HG03520 (cell line): ENCODE measurements at regions not wholly inside any gene's neighbourhood (a gene's known extent, or its start where the extent isn't known, plus 50 kb on each side); places are given as distances from the start of the nearest gene placed in this dataset.
"Not testable (repeated sequence)": the region's sequence is repeated elsewhere in the genome, so short reads cannot be mapped to it uniquely, and the experiment has no call there.

Source experiments
- ATAC-seq: cut with Tn5 transposase; IDR thresholded peaks from one replicate; pipeline ENCODE4 v1.9.1; 2021; ENCODE audit warnings: mild to moderate bottlenecking, moderate library complexity; ENCODE audit not compliant: unreplicated experiment

DNA sequence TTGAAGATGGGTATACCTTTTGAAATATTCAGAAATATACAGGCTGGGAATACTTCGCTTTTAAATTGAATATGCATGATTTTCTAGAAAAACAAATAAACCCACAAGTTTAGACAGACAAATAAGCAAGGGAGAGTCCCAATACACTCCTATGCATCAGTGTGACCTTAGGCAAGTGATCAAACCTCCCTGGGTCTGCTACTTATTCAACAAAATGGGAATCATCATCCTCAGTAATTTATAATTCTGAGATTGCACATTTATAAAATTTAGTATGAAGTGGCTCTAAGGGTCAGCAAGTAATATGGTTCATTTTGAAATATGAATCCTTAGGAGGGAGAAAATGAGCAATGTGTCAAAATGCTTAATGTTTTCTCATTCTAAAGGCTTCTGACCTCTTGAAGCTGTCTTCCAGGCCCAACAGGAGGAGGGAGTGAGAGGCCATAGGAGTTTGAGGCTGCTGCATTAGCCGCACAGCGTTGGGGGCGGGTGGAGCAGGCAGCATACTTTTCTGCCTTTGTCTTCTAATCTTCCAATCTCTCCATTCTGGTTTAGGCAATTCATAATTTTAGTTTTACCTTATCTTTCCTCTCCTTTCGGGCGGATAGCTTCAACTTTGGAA lies 155.1 kb downstream of the TRIB2 start:
- ATAC-seq = no peak

- ATAC-seq = no peak
These were observed 161.0 kb downstream of the TRIB2 start for GRCh38 chr2:12877761-12878160.

DNA sequence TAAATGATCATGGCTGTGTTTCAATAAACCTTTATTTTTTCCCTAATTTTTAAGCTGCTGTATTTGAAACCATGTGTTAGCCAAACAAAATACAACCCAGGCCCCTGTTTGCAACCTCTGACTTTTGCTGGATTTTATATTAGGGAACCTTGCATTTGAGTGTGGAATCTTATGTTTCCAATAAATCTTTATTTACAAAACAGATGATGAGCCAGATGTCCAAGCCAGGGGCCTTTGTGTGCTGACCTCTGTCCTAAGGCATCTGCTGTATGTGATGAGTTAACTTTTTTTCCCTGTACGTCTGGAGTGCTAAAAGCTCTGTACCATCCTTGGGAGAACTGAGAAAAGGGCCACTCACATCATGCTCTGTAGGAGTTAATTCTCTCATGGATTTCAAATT lies 162.9 kb downstream of the TRIB2 start:
- ATAC-seq = no peak

DNA sequence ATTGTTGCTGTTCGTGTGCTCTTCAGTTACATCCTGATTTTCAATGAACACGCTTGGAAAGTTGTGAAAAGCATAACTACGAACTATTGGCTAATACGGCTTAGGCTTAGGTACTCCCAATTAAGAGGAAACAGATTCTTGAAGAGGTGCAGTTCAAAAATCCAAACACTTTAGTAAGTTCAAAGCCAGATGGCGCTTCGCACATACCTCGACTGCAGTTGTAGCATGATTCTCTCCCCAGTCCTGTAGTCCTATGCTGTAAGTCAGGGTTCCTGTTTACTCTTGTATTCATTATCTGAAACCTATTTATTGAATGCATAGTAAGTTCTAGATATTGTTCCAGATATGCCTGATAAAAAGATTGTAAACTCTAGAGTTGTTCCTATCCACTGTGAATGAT lies 165.2 kb downstream of the TRIB2 start:
- ATAC-seq = no peak

DNA sequence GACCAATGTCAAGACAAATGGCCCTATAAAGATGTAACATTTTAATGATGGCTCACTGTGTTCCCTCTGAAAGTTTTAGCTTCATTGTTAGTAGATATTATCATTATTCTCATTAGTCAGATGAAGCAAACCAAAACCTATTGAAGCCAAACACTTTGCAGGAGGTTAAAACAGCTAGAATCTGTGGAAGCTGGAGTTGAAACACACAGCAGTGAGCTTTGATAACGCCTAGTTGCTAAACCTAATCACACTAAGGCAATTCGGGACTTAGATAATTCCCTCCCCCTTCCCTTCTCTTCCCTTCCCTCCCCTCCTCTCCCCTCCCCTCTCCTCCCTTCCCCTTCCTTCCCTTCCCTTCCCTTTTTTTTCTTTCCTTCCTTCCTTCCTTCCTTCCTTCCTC lies 165.7 kb downstream of the TRIB2 start:
- ATAC-seq = no peak

- ATAC-seq = no peak
These were observed 167.2 kb downstream of the TRIB2 start for GRCh38 chr2:12883906-12884305.

GRCh38 chr2:12884713-12885282 lies 168.1 kb downstream of the TRIB2 start:
- no peak for ATAC-seq

GRCh38 chr2:12890066-12890465 lies 173.3 kb downstream of the TRIB2 start:
- no peak for ATAC-seq

DNA sequence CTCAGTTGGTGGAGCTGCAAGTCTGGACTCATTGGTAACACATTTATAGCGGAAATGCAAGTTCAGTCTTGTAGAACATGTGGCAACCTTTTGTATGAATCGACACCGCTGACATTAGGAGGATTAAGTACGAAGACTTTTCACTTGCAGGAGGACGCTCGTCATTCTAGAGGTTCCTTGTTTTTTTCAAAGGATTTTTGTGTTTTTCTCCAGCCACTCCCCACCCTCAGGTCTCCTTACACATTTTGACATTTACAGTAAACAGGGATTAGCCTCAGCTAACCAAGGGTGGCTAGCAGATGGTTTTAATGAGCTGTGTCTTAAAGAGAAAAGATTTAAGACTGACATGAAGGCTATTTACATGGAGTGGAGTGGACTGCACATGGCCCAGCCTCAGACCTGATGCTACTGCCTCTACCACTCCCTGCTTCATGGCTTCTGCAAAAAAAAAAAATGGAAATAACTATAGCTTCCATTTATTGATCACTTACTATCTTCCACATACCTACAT lies 173.8 kb downstream of the TRIB2 start:
- ATAC-seq = no peak

DNA sequence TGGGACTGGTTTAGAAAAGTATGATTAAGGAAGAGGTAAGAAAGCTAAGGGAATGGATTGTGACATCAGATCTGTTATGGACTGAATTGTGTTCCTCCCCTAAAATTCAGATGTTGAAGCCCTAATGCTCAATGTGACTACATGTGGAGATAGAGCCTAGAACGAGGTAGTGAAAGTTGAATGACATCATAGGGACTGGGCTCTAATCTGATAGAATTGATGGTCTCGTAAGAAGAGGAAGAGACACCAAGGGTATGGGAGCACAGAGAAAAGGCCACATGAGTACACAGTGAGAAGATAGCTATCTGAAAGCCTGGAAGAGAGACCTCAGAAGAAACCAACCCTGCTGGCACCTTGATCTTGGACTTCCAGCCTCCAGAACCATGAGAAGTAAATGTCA lies 178.3 kb downstream of the TRIB2 start:
- ATAC-seq = no peak

- no peak for ATAC-seq
These were observed 179.7 kb downstream of the TRIB2 start for GRCh38 chr2:12896318-12896982.

DNA sequence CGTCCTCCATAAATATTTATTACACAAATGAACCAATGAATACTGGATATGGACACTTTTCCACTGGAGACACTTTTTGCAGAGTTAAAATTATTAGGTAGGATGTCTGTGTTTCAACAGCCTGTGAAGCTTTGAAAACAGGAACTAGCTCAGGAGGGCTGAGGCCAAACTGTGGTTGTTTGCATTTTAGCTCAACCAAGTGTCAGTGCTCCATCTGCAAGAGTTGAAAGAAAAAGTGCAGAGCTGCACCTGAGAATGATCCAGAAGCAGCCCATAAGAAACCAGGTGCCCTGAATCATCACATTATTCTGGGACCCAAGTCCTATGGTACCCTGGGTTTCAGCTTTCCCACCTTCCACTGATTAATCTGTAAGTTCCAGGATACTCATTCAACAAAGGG lies 180.4 kb downstream of the TRIB2 start:
- ATAC-seq = no peak

GRCh38 chr2:12903272-12903671 lies 186.5 kb downstream of the TRIB2 start:
- ATAC-seq = no peak

- ATAC-seq = no peak
These were observed 193.7 kb downstream of the TRIB2 start for GRCh38 chr2:12910431-12910830.

DNA sequence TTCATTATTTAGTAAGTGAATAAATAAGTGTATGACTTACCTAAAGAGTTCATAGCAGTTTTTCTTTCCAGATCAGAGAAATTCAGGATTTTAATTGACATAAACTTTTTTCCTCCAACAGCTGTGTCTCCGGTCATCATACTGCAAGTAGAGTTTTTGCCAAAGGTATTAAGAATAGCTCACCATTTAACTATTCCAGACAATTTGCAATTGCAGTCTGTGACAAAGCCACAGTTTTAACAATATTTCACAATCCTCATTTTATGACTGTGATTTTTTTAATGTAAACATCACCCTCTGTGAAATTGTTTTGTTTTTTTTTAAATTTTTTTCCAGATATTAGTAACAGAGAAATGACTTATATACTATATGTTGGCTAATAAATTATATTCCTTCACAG lies 199.1 kb downstream of the TRIB2 start:
- no peak for ATAC-seq

GRCh38 chr2:12918138-12918834 lies 201.6 kb downstream of the TRIB2 start:
- ATAC-seq = no peak

DNA sequence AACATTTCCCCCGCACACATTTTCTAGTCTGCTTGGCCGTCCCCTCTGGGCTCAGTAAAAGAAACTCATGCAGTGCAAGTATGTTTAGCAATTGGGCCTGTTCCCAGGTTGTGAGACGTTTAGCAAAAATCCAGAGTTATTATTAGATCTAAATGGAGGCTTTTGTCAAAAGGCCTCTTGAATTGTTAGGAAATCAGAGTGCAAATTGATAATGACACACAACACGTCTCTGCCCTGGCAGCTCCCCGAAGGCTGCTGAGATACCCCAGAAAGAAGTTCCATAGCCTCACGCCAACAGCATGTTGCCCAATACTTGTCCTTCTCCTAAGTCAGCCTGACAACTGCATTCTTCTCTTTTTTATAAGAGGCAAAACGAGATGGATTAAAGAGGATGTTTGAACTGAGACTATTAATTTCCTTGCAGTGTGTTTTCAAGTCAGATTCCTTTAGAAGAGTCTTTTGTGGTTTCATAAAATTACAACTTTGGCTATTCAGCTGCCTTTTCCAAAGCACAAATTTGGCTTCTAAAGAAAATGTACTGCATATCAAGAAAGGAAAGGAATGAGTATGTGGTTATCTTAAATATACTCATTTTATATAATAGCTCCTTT lies 202.2 kb downstream of the TRIB2 start:
- no peak for ATAC-seq

- ATAC-seq = no peak
These were observed 204.6 kb downstream of the TRIB2 start for GRCh38 chr2:12921321-12921720.

- no peak for ATAC-seq
These were observed 207.3 kb downstream of the TRIB2 start for GRCh38 chr2:12923907-12924610.

- ATAC-seq = not testable (repeated sequence)
These were observed 209.9 kb downstream of the TRIB2 start for GRCh38 chr2:12926641-12927040.
